Testis (tissue), 2 donors: ENCODE measurements at regions not wholly inside any gene's neighbourhood (a gene's known extent, or its start where the extent isn't known, plus 50 kb on each side); places are given as distances from the start of the nearest gene placed in this dataset.

ENCODE experiments used
- DNase-seq: peaks from one replicate; pipeline ENCODE4 v3.0.0-alpha.2; 2019
- H3K27ac ChIP-seq, 2 donors: fragments of 200-600 bp; sonication (generic); one replicate each; pipeline ENCODE4 v1.5.1; 2019
- H3K27me3 ChIP-seq: fragments of 200-600 bp; sonication (generic); one replicate; pipeline ENCODE4 v1.5.1; 2019
- H3K36me3 ChIP-seq: fragments of 200-600 bp; sonication (generic); one replicate; pipeline ENCODE4 v1.5.1; 2017; ENCODE audit warnings: low read depth; ENCODE audit errors: missing control alignments
- H3K4me1 ChIP-seq: fragments of 200-600 bp; sonication (generic); one replicate; pipeline ENCODE4 v1.5.1; 2019
- H3K4me3 ChIP-seq, 2 donors: fragments of 200-600 bp; sonication (generic); one replicate each; pipeline ENCODE4 v1.5.1; 2017 to 2019
- H3K9me3 ChIP-seq: fragments of 200-600 bp; sonication (generic); one replicate; pipeline ENCODE4 v1.5.1; 2017
- CTCF ChIP-seq, 3 experiments: fragments of 450-650 bp in 2 of 3; fragments of 200-600 bp in 1 of 3; sonication (generic) in 1 of 3; IDR thresholded peaks; one replicate each; pipeline ENCODE4 v1.5.1; 2016 to 2019; ENCODE audit warnings: antibody characterized with exemption in 3 of 3, mild to moderate bottlenecking in 2 of 3, moderate library complexity in 1 of 3
- POLR2A ChIP-seq: fragments of 450-650 bp; IDR thresholded peaks from one replicate; pipeline ENCODE4 v1.6.1; 2017; ENCODE audit warnings: antibody characterized with exemption, mild to moderate bottlenecking, moderate library complexity
- WGBS, 2 donors: methylation state at CpG; one replicate each; pipeline ENCODE4 v1.1.5; 2018; 5-methylcytosine and 5-hydroxymethylcytosine counted together
- intact Hi-C: fragments of 100-400 bp; cut with DNase I; formaldehyde crosslinking; loops from one replicate; pipeline ENCODE4 v1.15.1; 2023; ENCODE audit warnings: low total_unique reads

DNA sequence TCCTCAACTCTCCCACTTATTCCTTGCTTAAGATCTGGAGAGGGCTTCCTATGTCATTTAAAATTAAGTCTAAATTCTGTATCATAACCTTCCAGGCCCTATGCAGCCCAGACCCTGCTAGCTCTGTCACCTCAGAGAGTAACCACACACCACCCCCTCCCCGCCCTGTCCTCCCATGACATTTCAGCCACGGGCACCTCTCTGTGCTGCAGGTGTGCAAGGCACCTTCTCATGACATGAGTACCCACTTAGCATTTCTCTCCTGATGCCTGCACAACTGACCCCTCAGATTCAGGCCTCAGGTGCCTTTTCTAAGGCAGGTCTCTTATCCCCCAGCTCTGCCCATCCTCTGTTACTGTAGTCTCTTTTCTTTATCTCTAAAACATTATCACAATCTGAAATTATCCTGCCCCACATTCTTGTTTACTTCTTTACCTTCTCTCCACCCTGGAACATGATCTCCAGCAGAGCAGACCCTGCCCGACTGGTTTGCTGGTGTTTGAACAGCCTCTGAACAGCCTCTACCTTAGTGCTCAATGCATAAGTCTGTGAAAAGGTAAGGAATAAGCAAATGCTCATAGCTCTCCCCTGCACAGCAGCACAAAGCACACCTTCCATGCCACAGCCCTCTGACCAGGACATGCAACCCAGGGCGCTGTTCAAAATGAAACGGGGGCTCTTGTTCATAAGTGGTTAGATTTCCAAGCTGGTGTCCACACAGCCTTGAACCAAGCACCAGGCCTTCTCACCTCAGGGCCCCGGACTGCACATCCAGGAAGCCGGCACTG lies 196.1 kb upstream of the B3GAT1 start:
- intact Hi-C loops: no loop called here
- H3K27ac ChIP-seq: no peak overlapping the region
- WGBS, 2 donors: 78 to 83% methylated on average over 7 of the region's 7 CpGs
- H3K36me3 ChIP-seq: no peaks in the 10 kb centered on the region
- H3K4me3 ChIP-seq: no peak overlapping the region
- H3K4me1 ChIP-seq: no peaks in the 10 kb centered on the region
- H3K27me3 ChIP-seq: no peaks in the 10 kb centered on the region
- no peak for DNase-seq
- H3K9me3 ChIP-seq: no peaks in the 10 kb centered on the region
- TF ChIP-seq CTCF (IDR thresholded peaks at IDR 0.05) (no peak), POLR2A (no peak)

DNA sequence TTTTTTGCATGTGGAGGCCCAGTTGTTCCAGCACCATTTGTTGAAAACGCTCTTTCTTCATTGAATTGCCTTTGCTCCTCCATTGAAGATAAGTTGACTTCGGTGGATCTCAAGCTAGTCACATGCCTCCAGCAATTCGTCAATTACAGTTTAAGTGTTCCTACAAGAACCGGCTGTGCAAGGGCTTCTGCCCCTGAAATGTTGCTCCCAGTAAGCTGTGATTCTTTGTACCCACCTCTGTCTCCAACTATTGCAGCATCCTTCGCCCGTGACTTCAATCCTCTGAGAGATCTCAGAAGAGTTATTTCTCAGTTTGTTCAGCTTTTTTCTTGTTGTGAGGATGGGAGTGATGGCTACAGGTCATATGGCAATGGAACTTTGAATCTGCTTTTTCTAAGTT lies 194.2 kb upstream of the B3GAT1 start:
- TF ChIP-seq CTCF (IDR thresholded peaks at IDR 0.05): no peak
- TF ChIP-seq POLR2A: no peak
- Histone ChIP-seq H3K4me3 (no peak overlapping the region), H3K9me3 (no peaks in the 10 kb centered on the region), H3K27me3 (no peaks in the 10 kb centered on the region), H3K4me1 (no peaks in the 10 kb centered on the region), H3K36me3 (no peaks in the 10 kb centered on the region), H3K27ac (no peak overlapping the region)
- DNase-seq: no peak
- intact Hi-C loops: no loop called here
- 71 to 86% methylated on average over 6 of the region's 6 CpGs for WGBS, 2 donors

GRCh38 chr11:134604886-134605285 lies 192.8 kb upstream of the B3GAT1 start:
- Histone ChIP-seq H3K36me3 (no peaks in the 10 kb centered on the region), H3K27ac (no peak overlapping the region), H3K4me1 (no peaks in the 10 kb centered on the region), H3K4me3 (no peak overlapping the region), H3K27me3 (no peaks in the 10 kb centered on the region), H3K9me3 (no peaks in the 10 kb centered on the region)
- intact Hi-C loops: no loop called here
- TF ChIP-seq CTCF (IDR thresholded peaks at IDR 0.05) (no peak), POLR2A (no peak)
- WGBS, 2 donors: 88 to 96% methylated on average over 3 of the region's 3 CpGs
- no peak for DNase-seq

GRCh38 chr11:134599299-134599771 lies 187.3 kb upstream of the B3GAT1 start:
- no peaks in the 10 kb centered on the region for H3K9me3 ChIP-seq
- no peak overlapping the region for H3K4me3 ChIP-seq
- H3K27me3 ChIP-seq: no peaks in the 10 kb centered on the region
- no peak for DNase-seq
- intact Hi-C loops: no loop called here
- TF ChIP-seq POLR2A: no peak
- no peak for TF ChIP-seq CTCF (IDR thresholded peaks at IDR 0.05)
- WGBS, 2 donors: 38 to 48% methylated on average over 6 of the region's 6 CpGs
- H3K27ac ChIP-seq: no peak overlapping the region
- H3K36me3 ChIP-seq: no peaks in the 10 kb centered on the region
- H3K4me1 ChIP-seq: no peaks in the 10 kb centered on the region

- Histone ChIP-seq H3K27me3 (no peaks in the 10 kb centered on the region), H3K36me3 (no peaks in the 10 kb centered on the region), H3K27ac (no peak overlapping the region), H3K9me3 (no peaks in the 10 kb centered on the region), H3K4me1 (no peaks in the 10 kb centered on the region), H3K4me3 (no peak overlapping the region)
- intact Hi-C loops: no loop called here
- 89 to 91% methylated on average over 5 of the region's 5 CpGs for WGBS, 2 donors
- TF ChIP-seq POLR2A (no peak), CTCF (IDR thresholded peaks at IDR 0.05) (no peak)
- DNase-seq: no peak
Measured at GRCh38 chr11:134598368-134598767, 186.3 kb upstream of the B3GAT1 start.
